PC-3 (cell line): ENCODE measurements at regions not wholly inside any gene's neighbourhood (a gene's known extent, or its start where the extent isn't known, plus 50 kb on each side); places are given as distances from the start of the nearest gene placed in this dataset.

Experiments used
- ATAC-seq: fragments of 200-7000 bp; cut with Tn5 transposase; 2 replicates; pipeline ENCODE4 v1.9.1; 2020; ENCODE audit warnings: mild to moderate bottlenecking, moderate library complexity
- BruUV-seq: library from RNA; stranded (reverse); fragments of 400-500 nt; replicated peaks from 2 replicates; lab custom pipeline; 2021; lab: Mats Ljungman, UMichigan
- CTCF ChIA-PET: fragments of 300-600 bp; sonication (Branson Sonifier 250); formaldehyde crosslinking; loops from one replicate; lab custom pipeline; 2022; ENCODE audit warnings: antibody characterized with exemption; lab: Charles Lee
- POLR2A ChIA-PET: fragments of 300-600 bp; sonication (Branson Sonifier 250); formaldehyde crosslinking; loops from one replicate; lab custom pipeline; 2022; ENCODE audit warnings: antibody characterized with exemption; ENCODE audit not compliant: unreplicated experiment; lab: Charles Lee
- DNase-seq: peaks from one replicate; pipeline ENCODE4 v3.0.0-alpha.2; 2015
- H2AFZ ChIP-seq: fragments of 300-600 bp; sonication (generic); 2 replicates; pipeline ENCODE4 v1.6.0; 2016; ENCODE audit warnings: antibody characterized with exemption, low read length
- H3F3A ChIP-seq: fragments of 300-600 bp; sonication (generic); one replicate; pipeline ENCODE4 v1.6.0; 2017; ENCODE audit warnings: antibody characterized with exemption, low read length, control low read depth, mild to moderate bottlenecking; ENCODE audit not compliant: unreplicated experiment
- H3K27ac ChIP-seq: fragments of 300-600 bp; sonication (generic); 2 replicates; pipeline ENCODE4 v1.5.1; 2016; ENCODE audit warnings: mild to moderate bottlenecking, low read length
- H3K27me3 ChIP-seq: fragments of 300-600 bp; sonication (generic); 2 replicates; pipeline ENCODE4 v1.6.1; 2016; ENCODE audit warnings: low read length, mixed read lengths
- H3K36me3 ChIP-seq: fragments of 300-600 bp; sonication (generic); 2 replicates; pipeline ENCODE4 v1.6.1; 2016; ENCODE audit warnings: low read depth, mixed run types, low read length, mixed read lengths
- H3K4me1 ChIP-seq: fragments of 300-600 bp; sonication (generic); 2 replicates; pipeline ENCODE4 v1.5.1; 2016; ENCODE audit warnings: low read length; ENCODE audit not compliant: insufficient read depth
- H3K4me2 ChIP-seq: fragments of 300-600 bp; sonication (generic); 2 replicates; pipeline ENCODE4 v1.6.0; 2016; ENCODE audit warnings: low read length
- H3K4me3 ChIP-seq: fragments of 300-600 bp; sonication (generic); 2 replicates; pipeline ENCODE4 v1.5.1; 2016; ENCODE audit warnings: mild to moderate bottlenecking, low read length, mixed read lengths
- H3K79me2 ChIP-seq: fragments of 300-600 bp; sonication (generic); 2 replicates; pipeline ENCODE4 v1.6.1; 2017; ENCODE audit warnings: low read length, mixed read lengths
- H3K9ac ChIP-seq: fragments of 300-600 bp; sonication (generic); 2 replicates; pipeline ENCODE4 v1.6.0; 2016; ENCODE audit warnings: mild to moderate bottlenecking, low read length
- H3K9me2 ChIP-seq: fragments of 300-600 bp; sonication (generic); replicated peaks from 2 replicates; pipeline ENCODE4 v1.6.1; 2016; ENCODE audit warnings: mixed run types, low read length, mixed read lengths
- H3K9me3 ChIP-seq: fragments of 300-600 bp; sonication (generic); 2 replicates; pipeline ENCODE4 v1.6.1; 2016; ENCODE audit warnings: low read length, mixed read lengths
- H4K20me1 ChIP-seq: fragments of 300-600 bp; sonication (generic); 2 replicates; pipeline ENCODE4 v1.6.1; 2016; ENCODE audit warnings: low read length, mixed read lengths
- EZH2 ChIP-seq: fragments of 300-600 bp; sonication (generic); IDR thresholded peaks from one replicate; pipeline ENCODE4 v1.6.1; 2017; ENCODE audit warnings: antibody characterized with exemption, mild to moderate bottlenecking, low read length; ENCODE audit not compliant: unreplicated experiment
- EZH2phosphoT487 ChIP-seq: fragments of 300-600 bp; sonication (generic); IDR thresholded peaks from 2 replicates; pipeline ENCODE4 v1.6.1; 2018; ENCODE audit warnings: mild to moderate bottlenecking, antibody characterized with exemption, low read length, borderline replicate concordance
- intact Hi-C: fragments of 100-400 bp; cut with micrococcal nuclease; formaldehyde crosslinking; loops from 2 replicates; pipeline ENCODE4 v1.9.0; 2023
- TF ChIP-seq, protein P1 (sequence below): fragments of 300-600 bp; sonication (generic); conservative IDR thresholded peaks from 2 replicates; pipeline ENCODE4 v1.5.1; 2017; ENCODE audit warnings: antibody characterized with exemption, low read depth, mild to moderate bottlenecking, low read length

DNA sequence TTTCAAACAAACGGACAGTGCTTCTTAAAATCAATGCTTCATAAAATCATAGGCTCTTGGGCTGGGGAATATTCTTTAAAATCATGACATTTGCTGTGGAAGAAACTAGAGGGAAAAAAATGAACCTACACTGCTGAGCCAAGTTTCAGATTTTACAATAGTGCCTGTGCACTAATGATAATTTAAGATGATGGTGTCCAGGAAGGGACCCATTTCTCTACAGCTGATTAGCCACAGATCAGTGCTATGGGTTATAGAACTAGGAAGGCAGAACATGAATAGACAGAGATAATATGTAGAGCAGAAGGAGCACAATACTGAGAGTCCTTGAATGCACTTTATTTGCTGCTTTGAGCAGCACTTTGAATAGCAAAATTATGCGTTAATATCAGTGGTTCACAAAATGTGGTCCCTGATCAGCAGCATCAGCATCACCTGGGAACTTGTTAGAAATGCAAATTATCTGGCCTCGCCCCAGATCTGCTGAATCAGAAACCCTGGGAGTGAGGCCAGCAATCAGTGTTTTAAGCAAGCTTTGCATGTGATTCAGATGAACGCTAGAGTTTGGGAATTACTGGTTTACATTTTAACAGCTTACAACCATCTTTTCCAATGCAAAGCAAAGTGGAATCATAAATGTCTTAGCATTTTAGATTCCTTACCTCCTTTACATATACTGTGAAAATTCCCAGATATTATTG lies 135.8 kb upstream of the ANKRD28 start:
- Histone ChIP-seq H3K4me3 (no peak overlapping the region), H3K9ac (no peak overlapping the region), H3K9me3 (no peaks in the 10 kb centered on the region), H4K20me1 (no peaks in the 10 kb centered on the region), H3K27me3 (no peaks in the 10 kb centered on the region), H3K9me2 (no peaks in the 10 kb centered on the region), H3F3A (no peaks in the 10 kb centered on the region), H3K36me3 (no peaks in the 10 kb centered on the region), H3K27ac (no peak overlapping the region), H3K4me2 (no peak overlapping the region), H2AFZ (no peak overlapping the region), H3K79me2 (no peaks in the 10 kb centered on the region), H3K4me1 (no peaks in the 10 kb centered on the region)
- intact Hi-C loops = no loop called here
- no peak for ATAC-seq
- DNase-seq = no peak
- TF ChIP-seq EZH2 (no peak), EZH2phosphoT487 (no peak)
- TF ChIP-seq, protein P1, sequence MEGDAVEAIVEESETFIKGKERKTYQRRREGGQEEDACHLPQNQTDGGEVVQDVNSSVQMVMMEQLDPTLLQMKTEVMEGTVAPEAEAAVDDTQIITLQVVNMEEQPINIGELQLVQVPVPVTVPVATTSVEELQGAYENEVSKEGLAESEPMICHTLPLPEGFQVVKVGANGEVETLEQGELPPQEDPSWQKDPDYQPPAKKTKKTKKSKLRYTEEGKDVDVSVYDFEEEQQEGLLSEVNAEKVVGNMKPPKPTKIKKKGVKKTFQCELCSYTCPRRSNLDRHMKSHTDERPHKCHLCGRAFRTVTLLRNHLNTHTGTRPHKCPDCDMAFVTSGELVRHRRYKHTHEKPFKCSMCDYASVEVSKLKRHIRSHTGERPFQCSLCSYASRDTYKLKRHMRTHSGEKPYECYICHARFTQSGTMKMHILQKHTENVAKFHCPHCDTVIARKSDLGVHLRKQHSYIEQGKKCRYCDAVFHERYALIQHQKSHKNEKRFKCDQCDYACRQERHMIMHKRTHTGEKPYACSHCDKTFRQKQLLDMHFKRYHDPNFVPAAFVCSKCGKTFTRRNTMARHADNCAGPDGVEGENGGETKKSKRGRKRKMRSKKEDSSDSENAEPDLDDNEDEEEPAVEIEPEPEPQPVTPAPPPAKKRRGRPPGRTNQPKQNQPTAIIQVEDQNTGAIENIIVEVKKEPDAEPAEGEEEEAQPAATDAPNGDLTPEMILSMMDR = no peak
- BruUV-seq = no TSS peak
- POLR2A ChIA-PET = no interaction called here
- CTCF ChIA-PET = no interaction called here

DNA sequence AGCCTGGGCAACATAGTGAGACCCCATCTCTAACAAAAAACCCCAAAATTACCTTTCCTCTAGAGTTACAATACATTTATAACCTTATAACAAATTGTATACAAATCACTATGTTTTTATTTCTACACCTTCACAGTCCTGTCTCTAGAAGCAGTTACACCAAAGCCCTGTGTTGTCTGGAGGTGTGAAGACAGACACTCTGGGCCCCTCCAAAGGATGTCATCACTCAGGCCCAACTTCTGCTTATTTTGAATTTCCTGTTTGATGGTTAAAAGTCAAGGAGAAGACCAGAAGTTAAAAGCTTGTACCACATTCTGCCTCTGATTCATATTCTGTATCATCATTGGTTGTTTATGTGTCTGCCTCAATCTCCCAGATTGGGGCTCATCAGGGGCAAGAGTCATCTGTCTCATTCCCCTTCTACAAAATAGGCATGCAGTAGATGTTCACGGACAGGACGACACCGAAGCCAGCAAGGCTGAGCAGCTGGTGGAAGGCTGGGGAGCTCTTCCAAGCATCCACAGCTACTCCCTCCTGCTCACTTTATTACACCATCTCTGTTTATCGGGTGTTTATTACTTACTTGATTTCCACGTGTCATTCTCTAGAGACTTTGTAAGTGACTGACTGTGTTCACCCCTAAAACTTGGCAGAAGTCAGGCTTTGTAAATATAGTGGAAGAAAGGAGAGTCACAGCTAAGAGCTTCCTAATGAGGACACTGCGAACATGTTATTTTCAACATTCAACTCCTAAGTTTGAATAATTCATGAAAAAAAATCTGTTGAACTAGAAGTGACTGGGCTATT lies 136.8 kb upstream of the ANKRD28 start:
- Histone ChIP-seq H2AFZ (no peak overlapping the region), H3K27ac (no peak overlapping the region), H3F3A (no peaks in the 10 kb centered on the region), H3K27me3 (no peaks in the 10 kb centered on the region), H4K20me1 (no peaks in the 10 kb centered on the region), H3K9me3 (no peaks in the 10 kb centered on the region), H3K36me3 (no peaks in the 10 kb centered on the region), H3K4me1 (no peaks in the 10 kb centered on the region), H3K9ac (no peak overlapping the region), H3K9me2 (no peaks in the 10 kb centered on the region), H3K4me3 (no peak overlapping the region), H3K79me2 (no peaks in the 10 kb centered on the region), H3K4me2 (no peak overlapping the region)
- ChIA-PET POLR2A (no interaction called here), CTCF (no interaction called here)
- no peak for ATAC-seq
- no peak for DNase-seq
- TF ChIP-seq EZH2phosphoT487 = no peak
- intact Hi-C loops = no loop called here
- BruUV-seq = no TSS peak

DNA sequence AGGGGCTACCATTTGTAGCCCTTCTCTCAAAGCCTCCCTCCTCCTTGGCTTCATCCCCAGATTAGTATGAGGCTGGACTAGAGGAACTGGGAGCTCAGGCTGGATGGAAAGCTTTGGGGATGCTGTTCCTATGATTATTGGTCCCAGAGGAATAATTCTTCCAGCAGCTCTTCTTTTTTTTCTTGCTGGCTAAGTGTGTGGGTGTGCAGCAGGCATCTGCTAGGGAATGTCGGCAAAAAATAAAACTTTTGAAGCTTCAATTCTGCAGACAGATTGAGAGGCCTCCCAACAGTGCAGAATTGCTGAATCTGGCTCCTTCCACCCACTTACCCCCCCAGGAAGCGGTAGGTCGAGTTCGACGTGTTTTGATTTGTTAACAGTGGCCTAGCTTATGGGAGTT lies 138.5 kb upstream of the ANKRD28 start:
- Histone ChIP-seq H2AFZ (no peak overlapping the region), H3K36me3 (no peaks in the 10 kb centered on the region), H3K9me2 (no peaks in the 10 kb centered on the region), H4K20me1 (no peaks in the 10 kb centered on the region), H3K9ac (no peak overlapping the region), H3K79me2 (no peaks in the 10 kb centered on the region), H3K9me3 (no peaks in the 10 kb centered on the region), H3F3A (no peaks in the 10 kb centered on the region), H3K4me2 (no peak overlapping the region), H3K27ac (no peak overlapping the region), H3K27me3 (no peaks in the 10 kb centered on the region), H3K4me3 (no peak overlapping the region), H3K4me1 (no peaks in the 10 kb centered on the region)
- DNase-seq = no peak
- no TSS peak for BruUV-seq
- ATAC-seq = no peak
- ChIA-PET CTCF (no interaction called here), POLR2A (no interaction called here)
- TF ChIP-seq EZH2 = no peak
- TF ChIP-seq, protein P1 = no peak
- no peak for TF ChIP-seq EZH2phosphoT487
- intact Hi-C loops = no loop called here
